SKM-1 (cell line): ENCODE measurements at regions not wholly inside any gene's neighbourhood (a gene's known extent, or its start where the extent isn't known, plus 50 kb on each side); places are given as distances from the start of the nearest gene placed in this dataset.

Source experiments
- DNase-seq: peaks from one replicate; lab custom pipeline; 2025; ENCODE audit not compliant: unreplicated experiment; lab: John Stamatoyannopoulos, UW

GRCh38 chr5:143665866-143666265, 146.1 kb upstream of the HMHB1 start:
- no peak for DNase-seq

- DNase-seq = no peak
Measured at GRCh38 chr5:143664623-143665022, 147.3 kb upstream of the HMHB1 start.

GRCh38 chr5:143663872-143664271, 148.1 kb upstream of the HMHB1 start:
- DNase-seq = no peak

DNA sequence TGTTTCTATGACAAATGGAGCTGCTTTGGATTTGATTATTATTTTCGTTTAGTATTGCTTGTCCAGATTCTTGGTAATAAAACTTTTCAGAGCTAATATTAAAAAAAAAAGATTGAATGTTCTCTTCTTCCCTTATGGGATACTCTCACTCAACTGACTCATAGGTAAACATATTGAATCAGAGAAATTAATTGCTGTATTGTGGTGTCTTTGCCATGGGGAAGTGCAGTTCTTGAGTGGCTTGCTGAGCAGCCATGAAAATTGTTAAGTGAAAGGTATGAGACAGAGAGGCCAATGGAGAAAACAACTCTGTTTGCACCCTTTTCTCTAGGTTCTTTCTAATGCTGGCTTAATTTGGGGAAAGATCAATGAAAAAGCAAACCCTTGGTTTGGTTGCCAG, 149.9 kb upstream of the HMHB1 start:
- DNase-seq = no peak

DNA sequence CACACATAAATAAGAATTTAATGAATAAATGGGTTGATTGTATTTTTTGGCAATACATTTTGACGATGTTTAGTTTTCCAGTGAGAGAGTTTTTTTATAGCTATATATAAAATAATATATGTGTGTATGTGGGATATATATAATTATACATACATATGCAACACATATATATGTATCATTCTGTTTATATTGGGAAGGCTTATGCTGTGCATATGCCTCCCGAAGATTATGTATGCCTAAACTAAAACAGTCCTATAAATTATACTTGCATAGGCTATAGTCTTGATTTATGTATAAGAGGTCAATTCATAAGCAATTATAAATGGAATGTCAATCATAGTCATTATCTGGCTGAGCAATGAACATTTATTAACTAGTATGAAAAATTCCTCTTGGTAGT, 151.3 kb upstream of the HMHB1 start:
- DNase-seq = no peak

DNA sequence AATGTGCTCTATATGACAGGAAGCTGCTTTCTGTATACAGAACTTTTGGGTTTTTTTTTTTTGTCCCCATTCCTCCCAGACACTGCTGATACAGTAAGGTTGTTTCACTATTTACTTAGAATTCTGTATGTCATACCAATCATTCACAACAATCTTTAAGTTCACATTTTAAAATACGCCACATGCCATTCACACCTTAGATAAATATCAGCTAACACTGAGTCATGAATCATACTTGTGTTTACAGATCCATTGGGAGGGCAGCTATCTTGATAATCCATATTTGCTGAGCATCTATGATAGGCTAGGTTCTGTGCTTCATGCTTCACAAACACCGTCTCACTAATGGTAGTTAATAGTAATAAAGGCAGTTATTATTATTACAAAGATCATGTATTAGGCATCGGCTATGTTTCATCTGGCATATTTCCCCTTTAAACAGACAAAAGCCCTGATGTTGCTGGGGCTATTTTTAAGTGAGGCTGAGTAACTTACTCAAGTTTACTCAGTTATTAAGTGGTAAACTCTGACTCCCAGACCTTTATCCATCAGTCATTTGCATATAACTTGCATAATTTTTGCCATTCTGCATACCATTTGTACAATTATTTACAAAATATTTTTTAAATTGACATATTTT, 152.2 kb upstream of the HMHB1 start:
- no peak for DNase-seq

DNA sequence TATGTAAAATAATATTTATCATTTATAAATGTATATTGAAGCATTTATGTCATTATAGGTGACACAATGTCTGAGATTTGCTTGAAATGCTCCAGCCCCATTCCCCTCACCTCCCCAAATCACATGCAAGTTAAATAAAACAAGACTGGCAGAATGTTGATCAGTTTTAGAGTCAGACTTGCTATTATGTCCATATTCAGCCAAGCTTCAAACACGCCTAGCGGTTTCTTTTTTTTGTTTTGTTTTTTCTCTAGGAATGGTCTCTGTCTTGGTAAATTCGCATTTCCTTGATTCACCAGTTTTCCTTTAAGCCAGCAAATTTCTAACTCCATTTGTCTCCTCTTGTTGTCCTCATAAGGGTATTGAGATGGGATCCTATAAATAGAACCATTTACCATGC, 153.0 kb upstream of the HMHB1 start:
- DNase-seq = no peak

- DNase-seq = no peak
Measured at GRCh38 chr5:143657647-143658285, 154.2 kb upstream of the HMHB1 start.

DNA sequence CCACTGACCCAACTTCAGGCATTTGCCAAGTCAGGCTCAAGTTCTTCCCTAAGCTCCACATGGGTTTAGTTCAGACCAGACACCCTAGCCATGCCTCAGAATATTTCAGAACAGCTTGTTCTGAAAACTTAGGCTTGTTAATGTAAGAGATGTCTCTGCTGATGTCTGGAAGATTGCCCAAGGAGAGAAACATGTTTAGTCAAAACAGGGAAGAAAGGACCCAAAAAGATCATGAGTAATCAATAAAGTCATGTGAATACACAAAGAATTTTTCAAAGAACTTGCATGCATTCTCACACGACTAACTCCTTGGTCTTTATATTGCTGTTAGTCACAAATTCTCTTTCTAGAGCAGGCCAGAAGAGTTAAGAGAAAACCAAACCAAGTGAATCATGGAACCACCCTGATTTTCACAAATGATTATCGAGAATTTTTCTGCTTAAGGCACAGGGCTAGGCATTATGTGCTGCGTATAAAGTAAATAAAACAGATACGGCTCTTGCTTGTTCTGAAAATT, 158.1 kb upstream of the HMHB1 start:
- no peak for DNase-seq

DNA sequence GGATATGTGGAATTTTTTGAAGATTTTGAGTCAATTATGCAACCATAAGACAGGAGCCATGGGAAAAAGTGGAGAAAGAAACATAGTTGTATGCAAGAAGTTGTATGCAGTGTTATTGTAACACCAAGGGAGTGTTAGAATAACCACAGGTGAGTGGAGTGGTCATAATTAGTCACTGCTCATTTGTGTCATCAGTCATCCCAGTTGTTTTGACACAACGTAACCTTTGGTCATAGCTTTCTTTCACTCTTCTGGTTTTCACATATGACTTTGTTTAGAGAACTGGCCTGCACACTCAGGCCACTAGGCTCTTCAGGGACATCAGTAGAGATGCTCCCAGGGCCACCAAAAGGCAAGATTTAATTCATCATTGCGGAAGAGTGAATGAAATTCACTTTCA, 158.7 kb upstream of the HMHB1 start:
- DNase-seq = no peak

GRCh38 chr5:143652108-143652700, 159.8 kb upstream of the HMHB1 start:
- no peak for DNase-seq

- no peak for DNase-seq
Measured at GRCh38 chr5:143649937-143650621, 161.9 kb upstream of the HMHB1 start.

GRCh38 chr5:143648696-143649095, 163.3 kb upstream of the HMHB1 start:
- no peak for DNase-seq

- no peak for DNase-seq
Measured at GRCh38 chr5:143646961-143647360, 165.0 kb upstream of the HMHB1 start.

- no peak for DNase-seq
Measured at GRCh38 chr5:143645356-143645755, 166.6 kb upstream of the HMHB1 start.

DNA sequence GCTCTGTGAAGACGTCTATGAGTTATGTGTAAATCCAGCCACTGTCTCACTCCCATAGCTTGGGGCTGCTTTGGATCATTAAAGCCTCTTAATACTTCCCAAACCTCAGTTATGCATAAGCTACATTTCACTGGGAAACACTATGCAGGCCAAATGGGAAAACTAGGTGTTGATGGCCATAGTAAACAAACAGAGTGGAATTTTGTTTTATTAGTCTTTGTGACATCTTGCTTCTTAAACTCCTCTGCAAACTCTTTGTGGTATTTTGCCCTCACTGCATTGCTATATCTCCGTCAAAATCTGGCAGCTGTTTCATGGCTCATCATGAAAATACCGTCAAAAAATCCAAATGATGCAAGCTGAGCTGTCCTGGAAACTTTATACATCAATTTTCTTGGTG, 167.2 kb upstream of the HMHB1 start:
- DNase-seq = no peak

GRCh38 chr5:143642791-143643190, 169.2 kb upstream of the HMHB1 start:
- DNase-seq = no peak

DNA sequence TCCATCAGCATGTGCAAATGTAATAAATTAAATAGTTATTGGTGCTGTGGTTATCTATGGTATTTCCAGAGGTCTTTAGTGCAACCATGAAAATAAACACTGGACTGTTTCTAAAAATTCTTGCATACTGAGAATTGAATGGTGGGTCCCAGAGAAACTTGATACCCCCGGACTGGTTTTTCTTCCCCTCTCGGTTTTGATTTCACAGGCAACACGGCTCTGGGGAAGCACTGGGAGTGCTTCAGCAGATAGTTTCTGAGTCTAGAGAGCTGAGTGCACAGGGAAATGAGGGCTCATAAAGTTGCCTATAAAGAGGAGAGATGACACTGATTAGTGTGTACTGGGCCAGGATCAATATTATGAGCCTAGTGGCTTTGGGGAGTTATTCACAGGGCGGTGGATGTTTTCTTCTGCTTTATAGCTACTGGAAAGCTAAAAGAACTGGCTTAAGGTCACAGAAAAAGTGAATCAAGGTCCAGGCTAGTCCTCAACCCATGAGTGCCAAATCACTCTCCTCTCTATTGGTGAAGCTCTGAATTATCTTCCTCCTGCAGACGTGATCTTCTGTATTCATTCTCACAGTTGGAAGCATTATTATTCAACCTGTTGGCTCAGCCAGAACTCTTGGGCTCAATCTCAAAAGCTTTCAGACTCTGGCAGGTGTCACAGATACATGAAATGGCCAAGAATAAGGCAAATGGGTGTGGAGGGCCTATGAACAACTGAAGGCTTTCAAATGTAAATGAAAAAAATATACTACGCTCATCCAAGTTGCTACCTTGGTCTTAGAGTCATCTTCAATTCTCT, 170.2 kb upstream of the HMHB1 start:
- no peak for DNase-seq

DNA sequence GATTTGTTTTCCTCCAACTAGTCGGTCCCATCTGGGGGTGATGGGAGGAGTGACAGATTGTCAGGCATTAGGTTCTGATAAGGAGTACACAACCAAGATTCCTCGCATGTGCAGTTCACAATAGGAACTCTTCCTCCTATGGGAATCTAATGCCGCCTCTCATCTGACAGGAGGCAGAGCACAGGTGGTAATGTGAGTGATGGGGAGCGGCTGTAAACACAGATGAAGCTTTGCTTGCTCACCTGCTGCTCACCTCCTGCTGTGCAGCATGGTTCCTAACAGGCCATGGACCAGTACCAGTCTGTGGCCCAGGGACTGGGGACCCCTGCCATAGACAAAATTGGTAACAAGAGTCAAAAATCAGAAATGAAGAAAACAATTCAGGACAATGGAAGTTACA, 173.3 kb upstream of the HMHB1 start:
- no peak for DNase-seq

DNA sequence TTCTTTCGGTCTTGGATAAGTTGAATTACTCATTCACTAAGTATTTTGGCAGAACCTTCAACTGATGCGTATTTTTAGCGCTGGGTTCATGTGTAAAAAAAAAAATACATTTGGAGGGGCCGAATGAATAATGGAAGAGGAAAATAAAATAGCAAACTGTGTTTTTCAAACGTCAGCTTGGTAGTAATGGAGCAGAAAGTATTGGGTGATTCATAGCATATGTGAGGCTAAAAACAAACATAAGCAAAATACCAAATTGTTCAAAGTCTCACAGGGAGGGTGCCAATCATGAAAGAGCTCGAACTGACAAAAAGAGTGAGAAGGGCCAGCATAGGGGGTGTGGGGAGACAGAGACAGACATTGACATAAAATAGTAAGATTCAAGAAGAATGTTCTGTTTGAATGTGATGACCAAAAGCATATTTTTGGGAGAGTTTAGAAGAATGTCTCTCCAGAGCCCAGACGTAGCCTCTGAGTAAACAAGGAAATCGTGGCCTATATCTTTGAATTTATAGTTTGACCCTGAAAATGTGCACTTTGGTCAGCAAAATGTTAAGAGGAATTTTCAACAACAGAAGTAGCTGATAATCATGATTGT, 174.9 kb upstream of the HMHB1 start:
- DNase-seq = no peak

- no peak for DNase-seq
Measured at GRCh38 chr5:143635888-143636287, 176.1 kb upstream of the HMHB1 start.
